H9 (cell line): ENCODE measurements at regions not wholly inside any gene's neighbourhood (a gene's known extent, or its start where the extent isn't known, plus 50 kb on each side); places are given as distances from the start of the nearest gene placed in this dataset.

Experiments
- DNase-seq: peaks from one replicate; pipeline ENCODE4 v3.0.0-alpha.2; 2017
- H2AFZ ChIP-seq: one replicate; pipeline ENCODE4 v1.6.1; 2013; ENCODE audit warnings: mild to moderate bottlenecking, low read length, control low read depth, moderate library complexity
- H2AK5ac ChIP-seq: 2 replicates; pipeline ENCODE4 v1.6.1; 2013; ENCODE audit warnings: low read length, control low read depth, mixed read lengths; ENCODE audit not compliant: insufficient read length
- H2BK120ac ChIP-seq: one replicate; pipeline ENCODE4 v1.6.1; 2013; ENCODE audit warnings: low read depth, mild to moderate bottlenecking, low read length, control low read depth, inconsistent platforms; ENCODE audit not compliant: poor library complexity, severe bottlenecking
- H2BK12ac ChIP-seq: 2 replicates; pipeline ENCODE4 v1.6.1; 2013; ENCODE audit warnings: low read length, control low read depth, mixed read lengths, low read depth; ENCODE audit not compliant: insufficient read length
- H2BK15ac ChIP-seq: 2 replicates; pipeline ENCODE4 v1.6.1; 2013; ENCODE audit warnings: low read depth, low read length, control low read depth
- H2BK20ac ChIP-seq: one replicate; pipeline ENCODE4 v1.6.1; 2013; ENCODE audit warnings: low read depth, mild to moderate bottlenecking, low read length, control low read depth, inconsistent platforms; ENCODE audit not compliant: poor library complexity, severe bottlenecking
- H2BK5ac ChIP-seq: 2 replicates; pipeline ENCODE4 v1.6.1; 2013; ENCODE audit warnings: low read length, control low read depth, mixed read lengths; ENCODE audit not compliant: insufficient read length
- H3K14ac ChIP-seq: 2 replicates; pipeline ENCODE4 v1.6.1; 2013; ENCODE audit warnings: low read length, control low read depth; ENCODE audit not compliant: insufficient read depth
- H3K18ac ChIP-seq: 2 replicates; pipeline ENCODE4 v1.6.1; 2013; ENCODE audit warnings: low read depth, mild to moderate bottlenecking, mixed read lengths, low read length, control low read depth; ENCODE audit not compliant: insufficient read length
- H3K23ac ChIP-seq: 2 replicates; pipeline ENCODE4 v1.6.1; 2013; ENCODE audit warnings: low read length, control low read depth, mixed read lengths, low read depth; ENCODE audit not compliant: insufficient read length
- H3K23me2 ChIP-seq: 2 replicates; pipeline ENCODE4 v1.6.1; 2013; ENCODE audit warnings: low read depth, mild to moderate bottlenecking, mixed read lengths, low read length, control low read depth; ENCODE audit not compliant: insufficient read length, poor library complexity, severe bottlenecking
- H3K27ac ChIP-seq: 2 replicates; pipeline ENCODE4 v1.5.1; 2013; ENCODE audit warnings: low read length, control low read depth, mixed read lengths, low read depth; ENCODE audit not compliant: insufficient read length
- H3K27me3 ChIP-seq: 2 replicates; pipeline ENCODE4 v1.6.1; 2013; ENCODE audit warnings: low read length, control low read depth, inconsistent platforms; ENCODE audit not compliant: insufficient read depth
- H3K4ac ChIP-seq: 2 replicates; pipeline ENCODE4 v1.6.1; 2013; ENCODE audit warnings: low read depth, mild to moderate bottlenecking, control low read depth, inconsistent platforms, low read length, moderate library complexity
- H3K4me1 ChIP-seq: 2 replicates; pipeline ENCODE4 v1.6.1; 2013; ENCODE audit warnings: low read length, control low read depth, inconsistent platforms; ENCODE audit not compliant: insufficient read depth
- H3K4me2 ChIP-seq: 2 replicates; pipeline ENCODE4 v1.6.1; 2013; ENCODE audit warnings: low read length, control low read depth, mixed read lengths; ENCODE audit not compliant: insufficient read length, insufficient read depth
- H3K56ac ChIP-seq: 2 replicates; pipeline ENCODE4 v1.6.1; 2013; ENCODE audit warnings: low read depth, mild to moderate bottlenecking, mixed read lengths, low read length, control low read depth; ENCODE audit not compliant: insufficient read length
- H3K79me1 ChIP-seq: 2 replicates; pipeline ENCODE4 v1.6.1; 2013; ENCODE audit warnings: low read depth, mild to moderate bottlenecking, moderate library complexity, low read length, control low read depth, inconsistent platforms; ENCODE audit not compliant: insufficient read depth, poor library complexity, severe bottlenecking
- H3K79me2 ChIP-seq: 2 replicates; pipeline ENCODE4 v1.6.1; 2013; ENCODE audit warnings: low read length, control low read depth, inconsistent platforms; ENCODE audit not compliant: insufficient read depth
- H3K9ac ChIP-seq: 2 replicates; pipeline ENCODE4 v1.6.1; 2013; ENCODE audit warnings: low read length, control low read depth, mixed read lengths; ENCODE audit not compliant: insufficient read length; ENCODE audit errors: extremely low read depth
- H3K9me3 ChIP-seq: one replicate; pipeline ENCODE4 v1.6.1; 2013; ENCODE audit warnings: low read depth, low read length, inconsistent platforms; ENCODE audit not compliant: control insufficient read depth
- H3T11ph ChIP-seq: one replicate; pipeline ENCODE4 v1.6.1; 2013; ENCODE audit warnings: mild to moderate bottlenecking, low read length, control low read depth, inconsistent platforms
- H4K20me1 ChIP-seq: one replicate; pipeline ENCODE4 v1.6.1; 2013; ENCODE audit not compliant: control insufficient read depth, insufficient read length, insufficient read depth
- H4K5ac ChIP-seq: 2 replicates; pipeline ENCODE4 v1.6.1; 2013; ENCODE audit warnings: low read depth, mild to moderate bottlenecking, mixed read lengths, low read length, control low read depth; ENCODE audit not compliant: insufficient read length
- H4K8ac ChIP-seq: replicated peaks from 2 replicates; pipeline ENCODE4 v1.6.1; 2013; ENCODE audit warnings: low read length, control low read depth, mixed read lengths, low read depth; ENCODE audit not compliant: insufficient read length
- H4K91ac ChIP-seq: 2 replicates; pipeline ENCODE4 v1.6.1; 2013; ENCODE audit warnings: low read depth, mild to moderate bottlenecking, moderate library complexity, mixed read lengths, low read length, control low read depth; ENCODE audit not compliant: insufficient read length
- H3K27ac Mint-ChIP-seq, 3 experiments: 2 replicates in 2 of 3; 3 replicates in 1 of 3; pipeline ENCODE4 v1.8.0; 2020 to 2021; ENCODE audit warnings: mixed read lengths in 3 of 3, mild to moderate bottlenecking in 1 of 3, moderate library complexity in 1 of 3
- H3K27me3 Mint-ChIP-seq: 2 replicates; pipeline ENCODE4 v1.8.0; 2021; ENCODE audit warnings: low read depth, mild to moderate bottlenecking, moderate library complexity, mixed read lengths
- H3K36me3 Mint-ChIP-seq, 3 experiments: 2 replicates in 2 of 3; 3 replicates in 1 of 3; pipeline ENCODE4 v1.8.0; 2020 to 2021; ENCODE audit warnings: low read depth in 3 of 3, mixed read lengths in 3 of 3; ENCODE audit not compliant: insufficient read depth in 1 of 3
- H3K4me1 Mint-ChIP-seq, 2 experiments: 2 replicates each; pipeline ENCODE4 v1.8.0; 2020; ENCODE audit warnings: mixed read lengths in 2 of 2
- H3K4me3 Mint-ChIP-seq, 2 experiments: 2 replicates in 1 of 2; 3 replicates in 1 of 2; pipeline ENCODE4 v1.8.0; 2020 to 2021; ENCODE audit warnings: mild to moderate bottlenecking in 2 of 2, mixed read lengths in 2 of 2, moderate library complexity in 1 of 2
- H3K9me3 Mint-ChIP-seq, 2 experiments: 2 replicates in 1 of 2; 3 replicates in 1 of 2; pipeline ENCODE4 v1.8.0; 2020; ENCODE audit warnings: mild to moderate bottlenecking in 2 of 2, mixed read lengths in 2 of 2, moderate library complexity in 1 of 2
- WGBS: extraction: QIAGEN DNeasy Blood & Tissue Kit; methylation state at CpG from one replicate; pipeline ENCODE4 v1.1.7; 2013; ENCODE audit warnings: missing lambda C conversion rate, low lambda C conversion rate, mixed read lengths; ENCODE audit not compliant: insufficient read length; ENCODE audit errors: extremely low coverage; 5-methylcytosine and 5-hydroxymethylcytosine counted together
- TF ChIP-seq, protein P1 (sequence below): fragments of 200-600 bp; sonication (generic); conservative IDR thresholded peaks from 3 replicates; pipeline ENCODE4 v1.8.0; 2021; ENCODE audit warnings: antibody characterized with exemption, mild to moderate bottlenecking

- H3K23ac ChIP-seq: no peak overlapping the region
- H3K14ac ChIP-seq: no peak overlapping the region
- no CpG with 5 or more reads among the region's 4 CpGs for WGBS
- no peak overlapping the region for H3T11ph ChIP-seq
- H4K8ac ChIP-seq: no peak overlapping the region
- no peak overlapping the region for H2AFZ ChIP-seq
- H2BK15ac ChIP-seq: no peak overlapping the region
- H4K91ac ChIP-seq: no peak overlapping the region
- no peaks in the 10 kb centered on the region; a peak in 2 of 5 replicates for H3K9me3 Mint-ChIP-seq
- H3K4ac ChIP-seq: no peak overlapping the region
- no peak overlapping the region for H3K9ac ChIP-seq
- H3K4me1 ChIP-seq: peaks cover 8% of the 10 kb centered on the region
- H3K27me3 ChIP-seq: no peaks in the 10 kb centered on the region
- DNase-seq: no peak
- no peak overlapping the region for H3K18ac ChIP-seq
- H3K9me3 ChIP-seq: no peaks in the 10 kb centered on the region
- no peak overlapping the region for H2BK12ac ChIP-seq
- H3K27me3 Mint-ChIP-seq: no peaks in the 10 kb centered on the region
- no peak overlapping the region for H2BK5ac ChIP-seq
- no peak overlapping the region for H2BK20ac ChIP-seq
- peaks cover 5 to 13% of the 10 kb centered on the region in 2 experiments for H3K4me1 Mint-ChIP-seq
- H3K27ac Mint-ChIP-seq: no peak overlapping the region
- no peak overlapping the region for H3K4me3 Mint-ChIP-seq
- H4K20me1 ChIP-seq: no peaks in the 10 kb centered on the region
- H3K4me2 ChIP-seq: no peak overlapping the region
- H3K79me1 ChIP-seq: no peaks in the 10 kb centered on the region
- no peak overlapping the region for H4K5ac ChIP-seq
- no peak overlapping the region for H3K27ac ChIP-seq
- TF ChIP-seq, protein P1, sequence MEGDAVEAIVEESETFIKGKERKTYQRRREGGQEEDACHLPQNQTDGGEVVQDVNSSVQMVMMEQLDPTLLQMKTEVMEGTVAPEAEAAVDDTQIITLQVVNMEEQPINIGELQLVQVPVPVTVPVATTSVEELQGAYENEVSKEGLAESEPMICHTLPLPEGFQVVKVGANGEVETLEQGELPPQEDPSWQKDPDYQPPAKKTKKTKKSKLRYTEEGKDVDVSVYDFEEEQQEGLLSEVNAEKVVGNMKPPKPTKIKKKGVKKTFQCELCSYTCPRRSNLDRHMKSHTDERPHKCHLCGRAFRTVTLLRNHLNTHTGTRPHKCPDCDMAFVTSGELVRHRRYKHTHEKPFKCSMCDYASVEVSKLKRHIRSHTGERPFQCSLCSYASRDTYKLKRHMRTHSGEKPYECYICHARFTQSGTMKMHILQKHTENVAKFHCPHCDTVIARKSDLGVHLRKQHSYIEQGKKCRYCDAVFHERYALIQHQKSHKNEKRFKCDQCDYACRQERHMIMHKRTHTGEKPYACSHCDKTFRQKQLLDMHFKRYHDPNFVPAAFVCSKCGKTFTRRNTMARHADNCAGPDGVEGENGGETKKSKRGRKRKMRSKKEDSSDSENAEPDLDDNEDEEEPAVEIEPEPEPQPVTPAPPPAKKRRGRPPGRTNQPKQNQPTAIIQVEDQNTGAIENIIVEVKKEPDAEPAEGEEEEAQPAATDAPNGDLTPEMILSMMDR: no peak
- H3K23me2 ChIP-seq: no peaks in the 10 kb centered on the region
- H2AK5ac ChIP-seq: no peak overlapping the region
- no peak overlapping the region for H3K56ac ChIP-seq
- no peaks in the 10 kb centered on the region for H3K36me3 Mint-ChIP-seq
- no peaks in the 10 kb centered on the region for H3K79me2 ChIP-seq
- no peak overlapping the region for H2BK120ac ChIP-seq
Measured at GRCh38 chr6:134529921-134530320, 212.0 kb upstream of the SGK1 start.
